Ectodermal cell (in vitro differentiated cells): ENCODE measurements at regions not wholly inside any gene's neighbourhood (a gene's known extent, or its start where the extent isn't known, plus 50 kb on each side); places are given as distances from the start of the nearest gene placed in this dataset.

Source experiments
- H3K27ac ChIP-seq: 2 replicates; pipeline ENCODE4 v1.7.0; 2013; ENCODE audit warnings: mild to moderate bottlenecking, low read depth, low read length; ENCODE audit not compliant: insufficient read depth, poor library complexity, severe bottlenecking
- H3K27me3 ChIP-seq: 2 replicates; pipeline ENCODE4 v1.7.0; 2013; ENCODE audit warnings: mild to moderate bottlenecking, low read length; ENCODE audit not compliant: insufficient read depth, control insufficient read depth, poor library complexity, severe bottlenecking
- H3K36me3 ChIP-seq: one replicate; pipeline ENCODE4 v1.7.0; 2013; ENCODE audit warnings: low read length; ENCODE audit not compliant: control insufficient read depth, insufficient read depth
- H3K4me1 ChIP-seq: one replicate; pipeline ENCODE4 v1.7.0; 2013; ENCODE audit warnings: low read length; ENCODE audit not compliant: control insufficient read depth, insufficient read depth
- H3K4me3 ChIP-seq: 2 replicates; pipeline ENCODE4 v1.7.0; 2013; ENCODE audit warnings: low read depth, low read length, control low read depth; ENCODE audit not compliant: insufficient read depth
- H3K9me3 ChIP-seq: 2 replicates; pipeline ENCODE4 v1.7.0; 2013; ENCODE audit warnings: mild to moderate bottlenecking, low read length, moderate library complexity; ENCODE audit not compliant: control insufficient read depth
- WGBS, 2 experiments: methylation state at CpG; one replicate each; pipeline ENCODE4 v1.1.7; 2013; ENCODE audit warnings: missing lambda C conversion rate in 2 of 2; 5-methylcytosine and 5-hydroxymethylcytosine counted together

DNA sequence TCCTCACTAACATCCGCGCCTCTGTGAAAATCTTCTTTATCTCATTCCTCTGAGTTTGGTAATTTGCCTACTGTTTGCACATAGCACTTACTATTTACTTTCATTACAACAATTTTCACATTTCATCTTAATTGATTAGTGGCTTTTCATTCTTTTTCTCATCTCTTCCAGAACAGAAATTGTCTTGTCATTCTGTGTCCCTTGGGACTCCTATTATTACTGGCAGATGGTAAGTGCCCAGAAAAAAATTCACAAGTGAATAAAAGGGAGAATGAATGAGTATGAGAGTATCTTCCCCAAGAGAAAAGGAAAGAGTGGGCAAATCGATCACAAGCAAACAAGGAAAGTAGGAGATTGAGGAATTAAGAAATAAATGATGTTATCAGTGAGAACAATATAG is 876.1 kb downstream of the TLE4 start:
- H3K27ac ChIP-seq, result no peak overlapping the region
- H3K36me3 ChIP-seq, result no peaks in the 10 kb centered on the region
- no peaks in the 10 kb centered on the region for H3K9me3 ChIP-seq
- no peaks in the 10 kb centered on the region for H3K27me3 ChIP-seq
- no peaks in the 10 kb centered on the region for H3K4me1 ChIP-seq
- no peak overlapping the region for H3K4me3 ChIP-seq
- 94 to 98% methylated on average over 3 of the region's 3 CpGs for WGBS, 2 experiments

DNA sequence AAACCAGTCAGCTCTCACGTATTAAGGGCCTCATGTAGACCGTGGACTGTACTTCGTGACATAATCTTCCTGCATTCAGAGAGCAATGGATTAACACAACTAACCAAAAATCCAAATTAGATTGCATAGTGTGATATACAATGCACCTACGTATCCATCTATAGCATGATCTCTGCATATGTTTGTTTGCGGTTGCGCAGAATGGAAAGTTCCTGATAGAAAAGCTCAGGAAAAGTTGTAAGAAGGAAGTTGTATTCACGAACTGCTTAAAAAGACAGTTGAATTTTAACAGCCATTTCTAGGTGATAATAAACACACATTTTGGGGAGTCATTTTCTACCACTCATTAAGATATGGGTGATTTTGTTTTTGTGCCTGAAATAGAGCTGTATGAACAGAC is 869.0 kb downstream of the TLE4 start:
- Histone ChIP-seq H3K36me3 (no peaks in the 10 kb centered on the region), H3K4me1 (peaks cover 3% of the 10 kb centered on the region), H3K27me3 (no peaks in the 10 kb centered on the region), H3K9me3 (no peaks in the 10 kb centered on the region), H3K4me3 (no peak overlapping the region), H3K27ac (no peak overlapping the region)
- 94 to 97% methylated on average over 7 of the region's 7 CpGs for WGBS, 2 experiments

DNA sequence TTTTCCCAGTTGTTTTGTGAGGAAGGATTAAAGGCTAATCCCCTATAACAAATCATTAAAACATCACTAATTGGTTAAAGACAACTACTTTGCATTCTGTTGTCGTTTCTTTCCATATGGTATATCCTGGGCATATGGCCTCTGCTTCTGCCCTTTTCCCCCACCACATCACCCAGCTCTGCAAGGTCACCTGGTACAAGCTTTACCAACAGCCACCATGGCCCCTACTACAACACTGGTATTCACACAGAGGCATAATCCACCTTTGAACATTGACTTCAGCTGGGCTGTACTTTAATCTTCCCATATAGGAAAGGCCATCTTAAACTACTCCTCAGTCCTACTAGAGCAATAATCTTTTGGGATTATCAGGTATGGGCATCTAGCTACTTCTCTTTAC is 866.1 kb downstream of the TLE4 start:
- 87 to 98% methylated on average over 1 of the region's 1 CpG for WGBS, 2 experiments
- no peaks in the 10 kb centered on the region for H3K27me3 ChIP-seq
- peaks cover 9% of the 10 kb centered on the region for H3K4me1 ChIP-seq
- no peaks in the 10 kb centered on the region for H3K9me3 ChIP-seq
- no peak overlapping the region for H3K4me3 ChIP-seq
- no peaks in the 10 kb centered on the region for H3K36me3 ChIP-seq
- H3K27ac ChIP-seq, result no peak overlapping the region

DNA sequence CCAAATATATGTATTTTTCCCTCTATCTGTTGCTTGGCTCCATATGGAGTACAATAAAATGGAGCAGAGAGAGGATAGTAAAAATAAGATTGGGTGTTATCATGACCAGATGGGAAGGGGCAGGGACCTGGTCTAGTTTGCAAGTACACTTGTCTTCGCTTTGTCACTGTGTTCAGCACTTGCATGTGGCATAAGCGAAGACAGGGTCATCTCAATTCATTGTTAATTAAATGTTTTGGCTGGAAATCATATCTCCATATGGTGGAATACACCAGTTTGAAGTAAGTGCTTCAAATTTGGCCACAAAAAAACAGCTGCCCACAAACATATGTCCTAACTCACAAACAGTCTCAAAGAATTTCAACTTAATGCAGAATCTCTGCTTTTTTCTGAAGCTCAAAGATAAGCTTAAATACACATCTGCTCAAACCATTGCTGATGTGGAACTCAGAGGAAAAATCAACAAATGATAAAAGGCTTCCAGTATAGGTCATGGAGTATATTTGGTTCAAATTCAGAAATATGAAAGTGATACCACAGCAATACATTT is 865.4 kb downstream of the TLE4 start:
- H3K9me3 ChIP-seq, result no peaks in the 10 kb centered on the region
- H3K4me1 ChIP-seq, result peaks cover 9% of the 10 kb centered on the region
- 90 to 94% methylated on average over 2 of the region's 2 CpGs for WGBS, 2 experiments
- H3K4me3 ChIP-seq, result no peak overlapping the region
- no peak overlapping the region for H3K27ac ChIP-seq
- no peaks in the 10 kb centered on the region for H3K36me3 ChIP-seq
- H3K27me3 ChIP-seq, result no peaks in the 10 kb centered on the region

DNA sequence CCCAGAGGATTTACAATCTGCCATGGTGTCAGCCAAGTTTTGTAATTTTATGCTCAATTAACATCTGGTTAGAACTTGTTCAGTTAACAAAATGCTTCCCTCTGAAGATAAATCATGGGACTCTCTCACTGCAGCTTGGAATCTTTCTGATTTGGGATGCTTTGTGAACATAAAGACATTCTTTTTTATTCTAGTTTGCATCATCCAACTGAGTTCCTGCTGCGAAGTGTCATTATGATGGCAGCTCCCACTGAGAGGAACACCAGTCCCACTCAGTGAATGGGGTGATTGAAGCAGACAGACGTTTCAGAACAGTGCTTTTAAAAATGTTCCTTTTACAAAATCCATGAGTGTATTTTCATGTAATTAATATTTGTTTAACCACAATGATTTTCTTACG is 863.8 kb downstream of the TLE4 start:
- no peak overlapping the region for H3K4me3 ChIP-seq
- no peak overlapping the region for H3K27ac ChIP-seq
- no peaks in the 10 kb centered on the region for H3K9me3 ChIP-seq
- WGBS, 2 experiments, result 44 to 62% methylated on average over 2 to 3 of the region's 3 CpGs
- no peaks in the 10 kb centered on the region for H3K36me3 ChIP-seq
- peaks cover 9% of the 10 kb centered on the region for H3K4me1 ChIP-seq
- no peaks in the 10 kb centered on the region for H3K27me3 ChIP-seq

DNA sequence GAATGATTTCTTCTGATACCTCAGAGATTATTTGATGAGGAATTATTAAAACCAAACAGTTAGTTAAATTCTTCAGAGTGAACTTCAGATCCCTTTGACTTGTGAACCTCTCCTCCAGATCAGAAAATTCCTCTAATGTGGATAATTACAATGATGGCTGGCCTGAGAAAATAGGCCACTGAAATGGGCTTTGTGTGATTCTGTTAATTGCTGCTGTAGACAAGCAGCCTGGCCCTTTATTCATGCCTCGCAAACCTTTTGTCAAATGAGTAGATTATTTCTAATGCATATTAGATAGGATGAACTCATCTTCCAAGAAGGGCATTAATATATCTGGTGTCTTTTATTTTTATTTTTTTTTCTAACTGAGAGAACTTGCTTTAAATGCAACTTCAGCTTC is 855.2 kb downstream of the TLE4 start:
- no peaks in the 10 kb centered on the region for H3K9me3 ChIP-seq
- H3K4me3 ChIP-seq, result no peak overlapping the region
- no peaks in the 10 kb centered on the region for H3K27me3 ChIP-seq
- H3K27ac ChIP-seq, result no peak overlapping the region
- 92 to 100% methylated on average over 1 of the region's 1 CpG for WGBS, 2 experiments
- no peaks in the 10 kb centered on the region for H3K36me3 ChIP-seq
- H3K4me1 ChIP-seq, result no peaks in the 10 kb centered on the region

DNA sequence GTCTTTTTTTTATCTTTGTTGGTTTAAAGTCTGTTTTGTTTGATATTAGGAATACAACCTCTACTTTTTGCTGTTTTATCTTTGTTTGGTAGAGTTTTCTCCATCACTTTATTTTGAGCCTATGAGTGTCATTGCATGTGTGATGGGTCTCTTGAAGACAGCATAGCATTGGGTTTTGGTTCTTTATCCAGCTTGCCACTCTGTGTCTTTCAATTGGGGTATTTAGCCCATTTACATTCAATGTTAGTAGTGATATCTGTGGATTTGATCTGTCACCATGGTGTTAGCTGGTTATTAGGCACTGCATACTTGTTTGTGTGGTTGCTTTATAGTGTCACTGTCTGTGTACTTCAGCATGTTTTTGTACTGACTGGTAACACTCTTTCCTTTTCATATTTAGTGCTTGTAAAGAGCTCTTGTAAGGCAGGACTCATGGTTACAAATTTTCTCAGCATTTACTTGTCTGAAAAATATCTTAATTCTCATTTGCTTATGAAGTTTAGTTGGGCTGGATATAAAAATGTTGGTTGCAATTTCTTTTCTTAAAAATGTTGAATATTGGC is 845.5 kb downstream of the TLE4 start:
- Histone ChIP-seq H3K9me3 (no peaks in the 10 kb centered on the region), H3K27ac (no peak overlapping the region), H3K27me3 (no peaks in the 10 kb centered on the region), H3K4me1 (no peaks in the 10 kb centered on the region), H3K4me3 (no peak overlapping the region), H3K36me3 (no peaks in the 10 kb centered on the region)

DNA sequence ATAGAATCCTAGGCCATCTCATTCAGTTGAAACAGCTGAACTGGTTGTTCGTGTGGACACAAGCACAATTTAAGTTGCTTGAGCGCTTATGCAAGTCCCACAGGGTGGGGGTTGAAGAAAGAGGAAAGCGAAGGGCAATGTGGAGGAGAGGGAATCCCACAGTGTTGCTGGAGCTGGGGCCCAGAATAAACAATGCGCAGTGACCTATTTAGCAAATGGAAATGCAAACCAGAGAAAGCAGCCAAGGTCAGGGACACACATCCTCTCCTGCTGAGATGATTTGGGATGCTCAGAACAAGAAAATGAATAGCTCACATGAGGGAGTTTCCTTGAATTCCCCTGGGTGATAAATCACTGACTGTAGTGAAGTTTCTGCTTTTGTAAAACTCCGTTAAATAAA is 838.3 kb downstream of the TLE4 start:
- Histone ChIP-seq H3K27me3 (no peaks in the 10 kb centered on the region), H3K27ac (no peak overlapping the region), H3K4me1 (no peaks in the 10 kb centered on the region), H3K9me3 (no peaks in the 10 kb centered on the region), H3K4me3 (no peak overlapping the region), H3K36me3 (no peaks in the 10 kb centered on the region)
- 12 to 13% methylated on average over 5 of the region's 5 CpGs for WGBS, 2 experiments

DNA sequence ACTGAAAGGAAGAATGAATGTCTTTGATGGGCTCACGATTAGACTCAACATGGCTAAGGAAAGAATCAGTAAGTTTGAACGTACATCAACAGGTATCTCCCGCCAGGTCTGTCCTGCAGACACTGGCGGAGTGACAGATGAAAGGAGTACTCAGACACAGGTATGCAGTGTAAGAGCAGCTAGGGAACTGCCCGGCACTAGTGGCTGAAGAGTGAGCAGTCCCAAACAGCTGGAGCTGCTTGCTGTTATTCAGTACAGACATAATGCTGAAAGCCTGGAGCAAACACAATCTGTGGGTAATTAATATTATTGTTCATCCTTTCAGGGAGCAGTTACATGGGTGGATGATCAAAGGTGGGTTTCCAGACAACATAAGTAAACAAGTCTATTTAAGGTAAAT is 835.5 kb downstream of the TLE4 start:
- Histone ChIP-seq H3K9me3 (no peaks in the 10 kb centered on the region), H3K36me3 (no peaks in the 10 kb centered on the region), H3K27me3 (no peaks in the 10 kb centered on the region), H3K4me1 (no peaks in the 10 kb centered on the region), H3K27ac (no peak overlapping the region), H3K4me3 (no peak overlapping the region)
- WGBS, 2 experiments, result 92 to 95% methylated on average over 5 of the region's 5 CpGs

DNA sequence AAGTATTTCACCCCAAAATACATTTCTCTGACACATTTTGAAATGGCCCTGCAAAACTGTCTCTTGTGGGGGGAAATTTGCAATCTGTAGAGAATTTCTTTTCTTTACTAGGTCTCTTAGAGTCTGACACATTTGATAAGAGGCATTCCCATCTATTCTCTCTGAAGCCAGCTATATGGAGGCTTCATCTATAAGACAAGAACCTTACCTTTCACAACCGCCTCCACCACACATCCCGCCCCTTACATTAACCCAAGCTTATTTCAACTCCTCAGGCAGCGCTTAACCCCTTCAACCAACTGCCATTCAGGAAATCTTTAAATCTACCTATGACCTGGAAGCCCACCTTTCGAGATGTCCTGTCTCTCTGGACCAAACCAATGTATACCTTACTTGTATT is 829.5 kb downstream of the TLE4 start:
- no peaks in the 10 kb centered on the region for H3K27me3 ChIP-seq
- H3K4me3 ChIP-seq, result no peak overlapping the region
- no peaks in the 10 kb centered on the region for H3K36me3 ChIP-seq
- H3K9me3 ChIP-seq, result no peaks in the 10 kb centered on the region
- WGBS, 2 experiments, result 90% methylated on average over 4 of the region's 4 CpGs
- H3K27ac ChIP-seq, result no peak overlapping the region
- no peaks in the 10 kb centered on the region for H3K4me1 ChIP-seq
